A673 (cell line): ENCODE measurements at regions not wholly inside any gene's neighbourhood (a gene's known extent, or its start where the extent isn't known, plus 50 kb on each side); places are given as distances from the start of the nearest gene placed in this dataset.

Experiments used
- BruUV-seq: library from RNA; stranded (reverse); fragments of 400-500 nt; replicated peaks from 2 replicates; lab custom pipeline; 2021; lab: Mats Ljungman, UMichigan
- CTCF ChIA-PET: fragments of 300-600 bp; sonication (Branson Sonifier 250); formaldehyde crosslinking; loops from one replicate; lab custom pipeline; 2022; ENCODE audit warnings: antibody characterized with exemption; lab: Charles Lee
- POLR2A ChIA-PET: fragments of 300-600 bp; sonication (Branson Sonifier 250); formaldehyde crosslinking; loops from one replicate; lab custom pipeline; 2022; ENCODE audit warnings: antibody characterized with exemption; ENCODE audit not compliant: low non-redundant PET; lab: Charles Lee
- DNase-seq: peaks from one replicate; pipeline ENCODE4 v3.0.0-alpha.2; 2015; ENCODE audit warnings: low spot score
- H3K27ac ChIP-seq: fragments of 200-600 bp; sonication (generic); 2 replicates; pipeline ENCODE4 v1.5.1; 2016; ENCODE audit warnings: mixed run types, low read depth, mild to moderate bottlenecking, mixed read lengths, antibody characterized with exemption, low read length; ENCODE audit not compliant: poor library complexity, severe bottlenecking
- H3K27me3 ChIP-seq: fragments of 200-600 bp; sonication (generic); replicated peaks from 2 replicates; pipeline ENCODE4 v1.6.1; 2017; ENCODE audit warnings: mixed run types, low read depth, mild to moderate bottlenecking, mixed read lengths, antibody characterized with exemption, low read length; ENCODE audit not compliant: insufficient read depth, poor library complexity
- H3K36me3 ChIP-seq: fragments of 200-600 bp; sonication (generic); 2 replicates; pipeline ENCODE4 v1.6.1; 2016; ENCODE audit warnings: mixed run types, mild to moderate bottlenecking, mixed read lengths, antibody characterized with exemption, low read length; ENCODE audit not compliant: insufficient read depth, poor library complexity, severe bottlenecking
- H3K4me1 ChIP-seq: fragments of 200-600 bp; sonication (generic); 2 replicates; pipeline ENCODE4 v1.6.1; 2017; ENCODE audit warnings: mixed run types, mild to moderate bottlenecking, mixed read lengths, antibody characterized with exemption, low read length; ENCODE audit not compliant: insufficient read depth, poor library complexity, severe bottlenecking
- H3K4me3 ChIP-seq: fragments of 200-600 bp; sonication (generic); 2 replicates; pipeline ENCODE4 v1.5.1; 2016; ENCODE audit warnings: low read depth, mixed run types, mild to moderate bottlenecking, mixed read lengths, low read length; ENCODE audit not compliant: poor library complexity, severe bottlenecking
- H3K9me3 ChIP-seq: fragments of 200-600 bp; sonication (generic); 2 replicates; pipeline ENCODE4 v1.6.1; 2016; ENCODE audit warnings: mixed run types, low read depth, mild to moderate bottlenecking, mixed read lengths, antibody characterized with exemption, low read length; ENCODE audit not compliant: poor library complexity, severe bottlenecking
- CTCF ChIP-seq: fragments of 300-800, 200-600 bp; sonication (generic); conservative IDR thresholded peaks from 2 replicates; pipeline ENCODE4 v1.5.1; 2017; ENCODE audit warnings: low read depth, mild to moderate bottlenecking, antibody characterized with exemption, low read length, moderate library complexity, mixed read lengths
- EZH2 ChIP-seq: fragments of 200-600 bp; sonication (generic); IDR thresholded peaks from 2 replicates; pipeline ENCODE4 v1.6.1; 2017; ENCODE audit warnings: borderline replicate concordance, low read depth, mild to moderate bottlenecking, mixed read lengths, antibody characterized with exemption, low read length; ENCODE audit not compliant: poor library complexity, severe bottlenecking
- intact Hi-C: fragments of 100-400 bp; cut with micrococcal nuclease; formaldehyde crosslinking; loops from one replicate; pipeline ENCODE4 v1.10.0; 2022; ENCODE audit not compliant: unreplicated experiment

GRCh38 chr3:184450547-184450946, 70.7 kb downstream of the CHRD start:
- Histone ChIP-seq H3K4me3 (no peak overlapping the region), H3K36me3 (no peaks in the 10 kb centered on the region), H3K4me1 (no peaks in the 10 kb centered on the region), H3K27me3 (no peaks in the 10 kb centered on the region), H3K27ac (no peak overlapping the region), H3K9me3 (no peaks in the 10 kb centered on the region)
- POLR2A ChIA-PET = no interaction called here
- no peak for DNase-seq
- CTCF ChIA-PET = interaction anchor here (0.6 kb wide), 1 partner anchor 35 kb away, joined by 5 read pairs; no protein-coding TSS in a partner anchor
- intact Hi-C loops = no loop called here
- TF ChIP-seq EZH2 (no peak), CTCF (no peak)
- BruUV-seq = no TSS peak

- Histone ChIP-seq H3K36me3 (no peaks in the 10 kb centered on the region), H3K4me1 (no peaks in the 10 kb centered on the region), H3K9me3 (no peaks in the 10 kb centered on the region), H3K4me3 (no peak overlapping the region), H3K27me3 (no peaks in the 10 kb centered on the region), H3K27ac (no peak overlapping the region)
- intact Hi-C loops = no loop called here
- TF ChIP-seq CTCF = no peak
- TF ChIP-seq EZH2 = no peak
- POLR2A ChIA-PET = no interaction called here
- DNase-seq = no peak
- BruUV-seq = no TSS peak
- CTCF ChIA-PET = no interaction called here
These were observed 73.4 kb downstream of the CHRD start for GRCh38 chr3:184453296-184453695.

- Histone ChIP-seq H3K27ac (no peak overlapping the region), H3K9me3 (no peaks in the 10 kb centered on the region), H3K4me3 (no peak overlapping the region), H3K27me3 (no peaks in the 10 kb centered on the region), H3K4me1 (no peaks in the 10 kb centered on the region), H3K36me3 (no peaks in the 10 kb centered on the region)
- ChIA-PET CTCF (no interaction called here), POLR2A (no interaction called here)
- no TSS peak for BruUV-seq
- intact Hi-C loops = no loop called here
- no peak for DNase-seq
- TF ChIP-seq CTCF (no peak), EZH2 (no peak)
These were observed 76.1 kb downstream of the CHRD start for GRCh38 chr3:184455991-184456390.
